GM19043 (cell line): ENCODE measurements at regions not wholly inside any gene's neighbourhood (a gene's known extent, or its start where the extent isn't known, plus 50 kb on each side); places are given as distances from the start of the nearest gene placed in this dataset.

Experiments
- ATAC-seq: cut with Tn5 transposase; IDR thresholded peaks from one replicate; pipeline ENCODE4 v1.9.1; 2021; ENCODE audit warnings: low read depth; ENCODE audit not compliant: unreplicated experiment

GRCh38 chr2:143968860-143969259 lies 551.1 kb downstream of the ZEB2 start:
- no peak for ATAC-seq

GRCh38 chr2:143968360-143968759 lies 551.6 kb downstream of the ZEB2 start:
- no peak for ATAC-seq

- no peak for ATAC-seq
Measured at GRCh38 chr2:143965493-143966164, 554.3 kb downstream of the ZEB2 start.

- no peak for ATAC-seq
Measured at GRCh38 chr2:143964891-143965290, 555.0 kb downstream of the ZEB2 start.

- no peak for ATAC-seq
Measured at GRCh38 chr2:143960177-143960576, 559.7 kb downstream of the ZEB2 start.

- ATAC-seq, result no peak
Measured at GRCh38 chr2:143957321-143957720, 562.6 kb downstream of the ZEB2 start.

- no peak for ATAC-seq
Measured at GRCh38 chr2:143955401-143956065, 564.4 kb downstream of the ZEB2 start.

- no peak for ATAC-seq
Measured at GRCh38 chr2:143954844-143955243, 565.1 kb downstream of the ZEB2 start.

GRCh38 chr2:143954186-143954585 lies 565.7 kb downstream of the ZEB2 start:
- ATAC-seq, result no peak

GRCh38 chr2:143953451-143954030 lies 566.4 kb downstream of the ZEB2 start:
- no peak for ATAC-seq

- no peak for ATAC-seq
Measured at GRCh38 chr2:143952536-143952935, 567.4 kb downstream of the ZEB2 start.

- ATAC-seq, result no peak
Measured at GRCh38 chr2:143950704-143951103, 569.2 kb downstream of the ZEB2 start.

GRCh38 chr2:143949121-143949848 lies 570.6 kb downstream of the ZEB2 start:
- no peak for ATAC-seq

GRCh38 chr2:143948710-143949109 lies 571.2 kb downstream of the ZEB2 start:
- ATAC-seq, result no peak

GRCh38 chr2:143946436-143947391 lies 573.2 kb downstream of the ZEB2 start:
- no peak for ATAC-seq

GRCh38 chr2:143942486-143942885 lies 577.4 kb downstream of the ZEB2 start:
- no peak for ATAC-seq

GRCh38 chr2:143940720-143941119 lies 579.2 kb downstream of the ZEB2 start:
- ATAC-seq, result no peak

- ATAC-seq, result no peak
Measured at GRCh38 chr2:143939626-143940330, 580.1 kb downstream of the ZEB2 start.

GRCh38 chr2:143937723-143938350 lies 582.1 kb downstream of the ZEB2 start:
- peak; percentile 25 for ATAC-seq
